A673 (cell line): ENCODE measurements at regions not wholly inside any gene's neighbourhood (a gene's known extent, or its start where the extent isn't known, plus 50 kb on each side); places are given as distances from the start of the nearest gene placed in this dataset.

Experiments
- BruUV-seq: library from RNA; stranded (reverse); fragments of 400-500 nt; replicated peaks from 2 replicates; lab custom pipeline; 2021; lab: Mats Ljungman, UMichigan
- CTCF ChIA-PET: fragments of 300-600 bp; sonication (Branson Sonifier 250); formaldehyde crosslinking; loops from one replicate; lab custom pipeline; 2022; ENCODE audit warnings: antibody characterized with exemption; lab: Charles Lee
- POLR2A ChIA-PET: fragments of 300-600 bp; sonication (Branson Sonifier 250); formaldehyde crosslinking; loops from one replicate; lab custom pipeline; 2022; ENCODE audit warnings: antibody characterized with exemption; ENCODE audit not compliant: low non-redundant PET; lab: Charles Lee
- DNase-seq: peaks from one replicate; pipeline ENCODE4 v3.0.0-alpha.2; 2015; ENCODE audit warnings: low spot score
- H3K27ac ChIP-seq: fragments of 200-600 bp; sonication (generic); 2 replicates; pipeline ENCODE4 v1.5.1; 2016; ENCODE audit warnings: mixed run types, low read depth, mild to moderate bottlenecking, mixed read lengths, antibody characterized with exemption, low read length; ENCODE audit not compliant: poor library complexity, severe bottlenecking
- H3K27me3 ChIP-seq: fragments of 200-600 bp; sonication (generic); replicated peaks from 2 replicates; pipeline ENCODE4 v1.6.1; 2017; ENCODE audit warnings: mixed run types, low read depth, mild to moderate bottlenecking, mixed read lengths, antibody characterized with exemption, low read length; ENCODE audit not compliant: insufficient read depth, poor library complexity
- H3K36me3 ChIP-seq: fragments of 200-600 bp; sonication (generic); 2 replicates; pipeline ENCODE4 v1.6.1; 2016; ENCODE audit warnings: mixed run types, mild to moderate bottlenecking, mixed read lengths, antibody characterized with exemption, low read length; ENCODE audit not compliant: insufficient read depth, poor library complexity, severe bottlenecking
- H3K4me1 ChIP-seq: fragments of 200-600 bp; sonication (generic); 2 replicates; pipeline ENCODE4 v1.6.1; 2017; ENCODE audit warnings: mixed run types, mild to moderate bottlenecking, mixed read lengths, antibody characterized with exemption, low read length; ENCODE audit not compliant: insufficient read depth, poor library complexity, severe bottlenecking
- H3K4me3 ChIP-seq: fragments of 200-600 bp; sonication (generic); 2 replicates; pipeline ENCODE4 v1.5.1; 2016; ENCODE audit warnings: low read depth, mixed run types, mild to moderate bottlenecking, mixed read lengths, low read length; ENCODE audit not compliant: poor library complexity, severe bottlenecking
- H3K9me3 ChIP-seq: fragments of 200-600 bp; sonication (generic); 2 replicates; pipeline ENCODE4 v1.6.1; 2016; ENCODE audit warnings: mixed run types, low read depth, mild to moderate bottlenecking, mixed read lengths, antibody characterized with exemption, low read length; ENCODE audit not compliant: poor library complexity, severe bottlenecking
- CTCF ChIP-seq: fragments of 300-800, 200-600 bp; sonication (generic); conservative IDR thresholded peaks from 2 replicates; pipeline ENCODE4 v1.5.1; 2017; ENCODE audit warnings: low read depth, mild to moderate bottlenecking, antibody characterized with exemption, low read length, moderate library complexity, mixed read lengths
- EZH2 ChIP-seq: fragments of 200-600 bp; sonication (generic); IDR thresholded peaks from 2 replicates; pipeline ENCODE4 v1.6.1; 2017; ENCODE audit warnings: borderline replicate concordance, low read depth, mild to moderate bottlenecking, mixed read lengths, antibody characterized with exemption, low read length; ENCODE audit not compliant: poor library complexity, severe bottlenecking
- intact Hi-C: fragments of 100-400 bp; cut with micrococcal nuclease; formaldehyde crosslinking; loops from one replicate; pipeline ENCODE4 v1.10.0; 2022; ENCODE audit not compliant: unreplicated experiment

GRCh38 chrX:6293716-6294115, 65.0 kb upstream of the NLGN4X start:
- intact Hi-C loops, result no loop called here
- Histone ChIP-seq H3K4me3 (no peak overlapping the region), H3K27ac (no peak overlapping the region), H3K4me1 (no peaks in the 10 kb centered on the region), H3K36me3 (no peaks in the 10 kb centered on the region), H3K9me3 (no peaks in the 10 kb centered on the region), H3K27me3 (no peaks in the 10 kb centered on the region)
- no peak for DNase-seq
- BruUV-seq, result no TSS peak
- ChIA-PET POLR2A (no interaction called here), CTCF (no interaction called here)
- TF ChIP-seq EZH2 (no peak), CTCF (no peak)

- TF ChIP-seq CTCF (peak; percentile 35; the same call in 1 of the 2 replicates), EZH2 (no peak)
- Histone ChIP-seq H3K27me3 (no peaks in the 10 kb centered on the region), H3K27ac (no peak overlapping the region), H3K36me3 (no peaks in the 10 kb centered on the region), H3K4me1 (no peaks in the 10 kb centered on the region), H3K4me3 (no peak overlapping the region), H3K9me3 (no peaks in the 10 kb centered on the region)
- ChIA-PET CTCF (no interaction called here), POLR2A (no interaction called here)
- intact Hi-C loops, result no loop called here
- BruUV-seq, result no TSS peak
- no peak for DNase-seq
Observed at GRCh38 chrX:6292599-6292998, 63.9 kb upstream of the NLGN4X start.

- H3K4me3 ChIP-seq, result no peak overlapping the region
- DNase-seq, result no peak
- no TSS peak for BruUV-seq
- H3K9me3 ChIP-seq, result no peaks in the 10 kb centered on the region
- ChIA-PET CTCF (no interaction called here), POLR2A (no interaction called here)
- H3K27ac ChIP-seq, result no peak overlapping the region
- TF ChIP-seq CTCF (no peak), EZH2 (no peak)
- H3K27me3 ChIP-seq, result no peaks in the 10 kb centered on the region
- no peaks in the 10 kb centered on the region for H3K4me1 ChIP-seq
- no peaks in the 10 kb centered on the region for H3K36me3 ChIP-seq
- intact Hi-C loops, result no loop called here
Observed at GRCh38 chrX:6291444-6291843, 62.8 kb upstream of the NLGN4X start.
